OCI-LY7 (cell line): ENCODE measurements at regions not wholly inside any gene's neighbourhood (a gene's known extent, or its start where the extent isn't known, plus 50 kb on each side); places are given as distances from the start of the nearest gene placed in this dataset.

Experiments used
- BruUV-seq: library from RNA; stranded (reverse); fragments of 400-500 nt; replicated peaks from 2 replicates; lab custom pipeline; 2021; lab: Mats Ljungman, UMichigan
- CTCF ChIA-PET: fragments of 300-600 bp; sonication (Branson Sonifier 250); formaldehyde crosslinking; loops from one replicate; lab custom pipeline; 2022; ENCODE audit warnings: antibody characterized with exemption; ENCODE audit not compliant: unreplicated experiment; lab: Charles Lee
- POLR2A ChIA-PET: fragments of 300-600 bp; sonication (Branson Sonifier 250); formaldehyde crosslinking; loops from one replicate; lab custom pipeline; 2022; ENCODE audit warnings: antibody characterized with exemption; lab: Charles Lee
- DNase-seq: peaks from one replicate; pipeline ENCODE4 v3.0.0-alpha.2; 2015; ENCODE audit warnings: low spot score
- H2AFZ ChIP-seq: fragments of 200-600 bp; sonication (generic), shearing (Covaris generic); 2 replicates; pipeline ENCODE4 v1.6.1; 2014; ENCODE audit warnings: mild to moderate bottlenecking, antibody characterized with exemption, low read length, moderate library complexity
- H3K27ac ChIP-seq: fragments of 200-600 bp; sonication (generic); 2 replicates; pipeline ENCODE4 v1.5.1; 2014; ENCODE audit warnings: mixed run types, low read depth, mild to moderate bottlenecking, moderate library complexity, low read length, inconsistent platforms; ENCODE audit not compliant: poor library complexity, severe bottlenecking
- H3K36me3 ChIP-seq: fragments of 200-600 bp; sonication (generic); 2 replicates; pipeline ENCODE4 v1.6.1; 2014; ENCODE audit warnings: mild to moderate bottlenecking, antibody characterized with exemption, low read length, moderate library complexity, mixed read lengths; ENCODE audit not compliant: insufficient read depth
- H3K4me1 ChIP-seq: fragments of 200-600 bp; sonication (generic); 2 replicates; pipeline ENCODE4 v1.5.1; 2014; ENCODE audit warnings: mild to moderate bottlenecking, low read length; ENCODE audit not compliant: insufficient read depth, poor library complexity, severe bottlenecking
- H3K4me2 ChIP-seq: fragments of 200-600 bp; sonication (generic); 2 replicates; pipeline ENCODE4 v1.6.1; 2014; ENCODE audit warnings: mild to moderate bottlenecking, low read length
- H3K4me3 ChIP-seq: fragments of 200-600 bp; sonication (generic); 2 replicates; pipeline ENCODE4 v1.5.1; 2014; ENCODE audit warnings: mild to moderate bottlenecking, low read depth, low read length; ENCODE audit not compliant: poor library complexity, severe bottlenecking
- H3K79me2 ChIP-seq: fragments of 200-600 bp; sonication (generic); 2 replicates; pipeline ENCODE4 v1.6.1; 2016; ENCODE audit warnings: low read depth, mild to moderate bottlenecking, low read length, moderate library complexity, mixed read lengths; ENCODE audit not compliant: insufficient read depth
- H3K9me2 ChIP-seq: fragments of 200-600 bp; sonication (generic); 2 replicates; pipeline ENCODE4 v1.6.1; 2016; ENCODE audit warnings: mild to moderate bottlenecking, low read length, mixed read lengths; ENCODE audit not compliant: insufficient read depth
- H3K9me3 ChIP-seq: fragments of 200-600 bp; sonication (generic); 2 replicates; pipeline ENCODE4 v1.6.1; 2014; ENCODE audit warnings: mild to moderate bottlenecking, mixed run types, low read length, mixed read lengths
- H4K20me1 ChIP-seq: fragments of 200-600 bp; sonication (generic); 2 replicates; pipeline ENCODE4 v1.6.1; 2014; ENCODE audit warnings: mild to moderate bottlenecking, antibody characterized with exemption, low read length, moderate library complexity, mixed read lengths; ENCODE audit not compliant: insufficient read depth
- EZH2phosphoT487 ChIP-seq: fragments of 200-600 bp; sonication (generic); IDR thresholded peaks from 2 replicates; pipeline ENCODE4 v1.6.1; 2018; ENCODE audit warnings: low read depth, borderline replicate concordance, mild to moderate bottlenecking, mixed run types, antibody characterized with exemption, low read length, moderate library complexity, mixed read lengths
- intact Hi-C: fragments of 100-400 bp; cut with micrococcal nuclease; formaldehyde crosslinking; loops from one replicate; pipeline ENCODE4 v1.10.0; 2022; ENCODE audit not compliant: unreplicated experiment
- TF ChIP-seq, protein P1 (sequence below): fragments of 200-600 bp; sonication (generic); conservative IDR thresholded peaks from 2 replicates; pipeline ENCODE4 v1.5.1; 2014; ENCODE audit warnings: mild to moderate bottlenecking, antibody characterized with exemption, low read length, moderate library complexity, mixed read lengths

DNA sequence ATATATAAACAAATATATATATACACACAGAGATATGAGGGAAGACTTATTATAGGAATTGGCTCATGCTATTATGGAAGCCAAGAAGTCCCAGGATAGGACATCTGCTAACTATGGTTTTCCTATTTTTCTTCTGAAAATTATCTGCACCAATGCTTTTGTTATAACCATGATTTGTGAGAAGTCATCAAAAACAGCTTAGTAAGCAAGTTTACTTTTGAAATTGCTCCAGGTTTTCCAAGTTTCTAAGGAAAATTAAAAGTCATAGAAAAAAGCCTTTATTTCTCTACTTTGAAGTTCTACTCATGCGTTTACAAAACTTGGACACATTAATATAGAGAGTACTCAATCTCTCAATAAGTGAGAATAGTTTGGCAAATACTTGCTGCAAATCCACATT lies 213.1 kb downstream of the TRAM1L1 start:
- Histone ChIP-seq H3K4me1 (no peaks in the 10 kb centered on the region), H3K9me2 (no peaks in the 10 kb centered on the region), H3K27ac (no peak overlapping the region), H3K9me3 (no peaks in the 10 kb centered on the region), H3K4me3 (no peak overlapping the region), H4K20me1 (no peaks in the 10 kb centered on the region), H3K79me2 (no peaks in the 10 kb centered on the region), H2AFZ (no peak overlapping the region), H3K36me3 (no peaks in the 10 kb centered on the region), H3K4me2 (no peak overlapping the region)
- DNase-seq, result no peak
- no TSS peak for BruUV-seq
- intact Hi-C loops, result no loop called here
- TF ChIP-seq EZH2phosphoT487, result no peak
- TF ChIP-seq, protein P1, sequence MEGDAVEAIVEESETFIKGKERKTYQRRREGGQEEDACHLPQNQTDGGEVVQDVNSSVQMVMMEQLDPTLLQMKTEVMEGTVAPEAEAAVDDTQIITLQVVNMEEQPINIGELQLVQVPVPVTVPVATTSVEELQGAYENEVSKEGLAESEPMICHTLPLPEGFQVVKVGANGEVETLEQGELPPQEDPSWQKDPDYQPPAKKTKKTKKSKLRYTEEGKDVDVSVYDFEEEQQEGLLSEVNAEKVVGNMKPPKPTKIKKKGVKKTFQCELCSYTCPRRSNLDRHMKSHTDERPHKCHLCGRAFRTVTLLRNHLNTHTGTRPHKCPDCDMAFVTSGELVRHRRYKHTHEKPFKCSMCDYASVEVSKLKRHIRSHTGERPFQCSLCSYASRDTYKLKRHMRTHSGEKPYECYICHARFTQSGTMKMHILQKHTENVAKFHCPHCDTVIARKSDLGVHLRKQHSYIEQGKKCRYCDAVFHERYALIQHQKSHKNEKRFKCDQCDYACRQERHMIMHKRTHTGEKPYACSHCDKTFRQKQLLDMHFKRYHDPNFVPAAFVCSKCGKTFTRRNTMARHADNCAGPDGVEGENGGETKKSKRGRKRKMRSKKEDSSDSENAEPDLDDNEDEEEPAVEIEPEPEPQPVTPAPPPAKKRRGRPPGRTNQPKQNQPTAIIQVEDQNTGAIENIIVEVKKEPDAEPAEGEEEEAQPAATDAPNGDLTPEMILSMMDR, result no peak
- POLR2A ChIA-PET, result no interaction called here
- CTCF ChIA-PET, result no interaction called here

DNA sequence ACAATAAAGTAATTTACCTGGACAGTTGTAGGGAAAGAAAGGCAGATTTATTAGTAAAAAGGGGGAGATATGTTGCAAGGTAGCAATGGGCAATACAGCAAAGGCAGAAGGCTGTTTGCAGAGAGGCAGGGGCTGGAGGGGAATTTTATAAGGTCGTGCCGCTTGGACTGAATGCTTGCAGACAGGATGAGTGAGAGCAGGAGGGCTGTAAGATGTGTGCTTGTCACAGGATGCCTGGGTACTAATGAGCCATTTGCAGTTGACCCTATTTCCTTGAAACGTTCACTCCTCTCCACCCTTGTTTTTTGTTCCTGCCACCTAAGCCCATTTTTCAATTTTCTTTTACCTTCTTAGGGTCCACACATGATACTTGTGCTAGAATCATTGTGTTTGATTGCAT lies 214.7 kb downstream of the TRAM1L1 start:
- DNase-seq, result no peak
- TF ChIP-seq, protein P1, result no peak
- TF ChIP-seq EZH2phosphoT487, result no peak
- H3K9me2 ChIP-seq, result no peaks in the 10 kb centered on the region

DNA sequence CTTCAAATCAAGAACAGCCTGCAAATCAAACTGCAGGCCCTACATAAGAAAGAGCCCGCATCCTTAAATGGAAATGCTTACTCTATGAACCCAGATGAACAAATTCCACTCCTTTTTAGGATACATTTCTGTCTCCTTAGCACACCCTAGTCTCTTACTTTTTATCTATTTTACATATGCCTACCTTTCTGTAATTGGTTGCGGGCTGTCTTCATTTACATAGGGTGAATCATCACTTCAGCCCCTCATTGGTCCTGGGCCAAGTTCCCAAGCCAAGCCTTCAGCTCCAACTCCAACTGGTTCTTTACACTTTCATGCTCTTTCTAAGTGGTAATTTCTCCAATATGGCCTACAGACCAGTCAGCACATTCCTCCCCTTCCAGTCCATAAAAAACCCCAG lies 219.3 kb downstream of the TRAM1L1 start:
- BruUV-seq, result no TSS peak
- Histone ChIP-seq H4K20me1 (no peaks in the 10 kb centered on the region), H3K4me1 (no peaks in the 10 kb centered on the region), H3K36me3 (no peaks in the 10 kb centered on the region), H3K27ac (no peak overlapping the region), H3K79me2 (no peaks in the 10 kb centered on the region), H3K9me3 (no peaks in the 10 kb centered on the region), H3K4me2 (no peak overlapping the region), H3K9me2 (no peaks in the 10 kb centered on the region), H3K4me3 (no peak overlapping the region), H2AFZ (no peak overlapping the region)
- CTCF ChIA-PET, result no interaction called here
- intact Hi-C loops, result no loop called here
- no peak for DNase-seq
- POLR2A ChIA-PET, result no interaction called here
- TF ChIP-seq EZH2phosphoT487, result no peak
- TF ChIP-seq, protein P1, result no peak

More for the DNA sequence above, 214.7 kb downstream of the TRAM1L1 start:
- no peak overlapping the region for H3K4me2 ChIP-seq
- POLR2A ChIA-PET, result no interaction called here
- no TSS peak for BruUV-seq
- no peak overlapping the region for H3K4me3 ChIP-seq
- H3K4me1 ChIP-seq, result no peaks in the 10 kb centered on the region
- no peak overlapping the region for H3K27ac ChIP-seq
- no peak overlapping the region for H2AFZ ChIP-seq
- CTCF ChIA-PET, result no interaction called here
- no peaks in the 10 kb centered on the region for H3K9me3 ChIP-seq
- H3K79me2 ChIP-seq, result no peaks in the 10 kb centered on the region
- H4K20me1 ChIP-seq, result no peaks in the 10 kb centered on the region
- intact Hi-C loops, result no loop called here
- no peaks in the 10 kb centered on the region for H3K36me3 ChIP-seq
